Ishikawa (cell line): ENCODE measurements at regions not wholly inside any gene's neighbourhood (a gene's known extent, or its start where the extent isn't known, plus 50 kb on each side); places are given as distances from the start of the nearest gene placed in this dataset.

Experiments used
- CEBPB ChIP-seq: IDR thresholded peaks from 2 replicates; pipeline ENCODE4 v1.6.1; 2012
- CREB1 ChIP-seq: IDR thresholded peaks from 2 replicates; pipeline ENCODE4 v1.6.1; 2012; ENCODE audit warnings: low read depth
- EGR1 ChIP-seq: IDR thresholded peaks from 2 replicates; pipeline ENCODE4 v1.6.1; 2012
- EP300 ChIP-seq: IDR thresholded peaks from 2 replicates; pipeline ENCODE4 v1.6.1; 2012; ENCODE audit warnings: borderline replicate concordance
- FOXM1 ChIP-seq: IDR thresholded peaks from 2 replicates; pipeline ENCODE4 v1.6.1; 2012; ENCODE audit warnings: low read depth, borderline replicate concordance
- NFIC ChIP-seq: IDR thresholded peaks from 2 replicates; pipeline ENCODE4 v1.6.1; 2012
- RAD21 ChIP-seq: IDR thresholded peaks from 2 replicates; pipeline ENCODE4 v1.6.1; 2012; ENCODE audit warnings: low read depth
- TAF1 ChIP-seq: IDR thresholded peaks from 2 replicates; pipeline ENCODE4 v1.6.1; 2012; ENCODE audit warnings: low read depth, mild to moderate bottlenecking
- TCF12 ChIP-seq: IDR thresholded peaks from 2 replicates; pipeline ENCODE4 v1.6.1; 2012; ENCODE audit warnings: low read depth
- TEAD4 ChIP-seq: IDR thresholded peaks from 2 replicates; pipeline ENCODE4 v1.6.1; 2012
- YY1 ChIP-seq: IDR thresholded peaks from 2 replicates; pipeline ENCODE4 v1.6.1; 2012; ENCODE audit warnings: low read depth
- ZBTB7A ChIP-seq: IDR thresholded peaks from 2 replicates; pipeline ENCODE4 v1.6.1; 2012; ENCODE audit warnings: low read depth
- TF ChIP-seq, protein P1 (sequence below): IDR thresholded peaks from 2 replicates; pipeline ENCODE4 v1.6.1; 2012
- TF ChIP-seq, protein P2 (sequence below): IDR thresholded peaks from 2 replicates; pipeline ENCODE4 v1.6.1; 2012; ENCODE audit warnings: low read depth, mild to moderate bottlenecking
- TF ChIP-seq, protein P3 (sequence below): IDR thresholded peaks from 2 replicates; pipeline ENCODE4 v1.6.1; 2012

DNA sequence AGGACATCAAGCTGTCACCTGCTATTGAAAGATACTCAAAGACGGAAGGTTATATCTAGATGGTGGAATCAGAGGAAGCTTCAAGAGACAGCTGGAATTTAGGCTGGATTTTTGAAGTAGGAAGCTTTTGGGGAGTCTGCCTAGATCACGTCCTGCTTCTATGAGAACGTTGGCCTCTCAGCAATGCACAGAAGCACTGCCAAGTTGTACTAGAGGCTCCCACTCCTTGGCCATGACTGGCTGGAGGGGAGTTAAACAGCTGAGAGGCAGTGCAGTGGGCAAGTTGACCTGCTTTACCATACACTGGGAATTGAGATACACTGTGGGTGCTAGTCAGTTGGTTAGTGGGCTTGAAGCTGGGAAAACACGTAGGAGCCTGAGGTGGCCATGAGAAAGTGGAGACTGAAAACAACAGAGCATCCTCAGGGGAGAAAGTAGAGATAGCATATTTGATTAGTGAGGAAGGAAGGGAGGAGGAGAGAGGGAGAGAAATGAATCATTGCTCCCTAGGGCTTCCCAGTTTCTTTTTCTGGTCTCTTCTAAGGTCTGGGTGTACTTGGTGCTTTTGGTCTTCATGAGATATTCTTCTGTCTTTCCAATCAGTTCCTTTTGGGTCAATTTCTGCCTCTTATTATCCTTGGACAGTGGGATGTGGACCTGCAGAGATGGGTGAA is 110.8 kb downstream of the EMP1 start:
- TF ChIP-seq TEAD4 = no peak
- TF ChIP-seq, protein P1, sequence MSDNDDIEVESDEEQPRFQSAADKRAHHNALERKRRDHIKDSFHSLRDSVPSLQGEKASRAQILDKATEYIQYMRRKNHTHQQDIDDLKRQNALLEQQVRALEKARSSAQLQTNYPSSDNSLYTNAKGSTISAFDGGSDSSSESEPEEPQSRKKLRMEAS = no peak
- TF ChIP-seq TAF1 = no peak
- no peak for TF ChIP-seq EP300
- no peak for TF ChIP-seq YY1
- no peak for TF ChIP-seq CREB1
- TF ChIP-seq, protein P2, sequence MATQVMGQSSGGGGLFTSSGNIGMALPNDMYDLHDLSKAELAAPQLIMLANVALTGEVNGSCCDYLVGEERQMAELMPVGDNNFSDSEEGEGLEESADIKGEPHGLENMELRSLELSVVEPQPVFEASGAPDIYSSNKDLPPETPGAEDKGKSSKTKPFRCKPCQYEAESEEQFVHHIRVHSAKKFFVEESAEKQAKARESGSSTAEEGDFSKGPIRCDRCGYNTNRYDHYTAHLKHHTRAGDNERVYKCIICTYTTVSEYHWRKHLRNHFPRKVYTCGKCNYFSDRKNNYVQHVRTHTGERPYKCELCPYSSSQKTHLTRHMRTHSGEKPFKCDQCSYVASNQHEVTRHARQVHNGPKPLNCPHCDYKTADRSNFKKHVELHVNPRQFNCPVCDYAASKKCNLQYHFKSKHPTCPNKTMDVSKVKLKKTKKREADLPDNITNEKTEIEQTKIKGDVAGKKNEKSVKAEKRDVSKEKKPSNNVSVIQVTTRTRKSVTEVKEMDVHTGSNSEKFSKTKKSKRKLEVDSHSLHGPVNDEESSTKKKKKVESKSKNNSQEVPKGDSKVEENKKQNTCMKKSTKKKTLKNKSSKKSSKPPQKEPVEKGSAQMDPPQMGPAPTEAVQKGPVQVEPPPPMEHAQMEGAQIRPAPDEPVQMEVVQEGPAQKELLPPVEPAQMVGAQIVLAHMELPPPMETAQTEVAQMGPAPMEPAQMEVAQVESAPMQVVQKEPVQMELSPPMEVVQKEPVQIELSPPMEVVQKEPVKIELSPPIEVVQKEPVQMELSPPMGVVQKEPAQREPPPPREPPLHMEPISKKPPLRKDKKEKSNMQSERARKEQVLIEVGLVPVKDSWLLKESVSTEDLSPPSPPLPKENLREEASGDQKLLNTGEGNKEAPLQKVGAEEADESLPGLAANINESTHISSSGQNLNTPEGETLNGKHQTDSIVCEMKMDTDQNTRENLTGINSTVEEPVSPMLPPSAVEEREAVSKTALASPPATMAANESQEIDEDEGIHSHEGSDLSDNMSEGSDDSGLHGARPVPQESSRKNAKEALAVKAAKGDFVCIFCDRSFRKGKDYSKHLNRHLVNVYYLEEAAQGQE = no peak
- no peak for TF ChIP-seq TCF12
- TF ChIP-seq CEBPB = no peak
- no peak for TF ChIP-seq RAD21
- TF ChIP-seq EGR1 = no peak
- no peak for TF ChIP-seq FOXM1
- TF ChIP-seq, protein P3, sequence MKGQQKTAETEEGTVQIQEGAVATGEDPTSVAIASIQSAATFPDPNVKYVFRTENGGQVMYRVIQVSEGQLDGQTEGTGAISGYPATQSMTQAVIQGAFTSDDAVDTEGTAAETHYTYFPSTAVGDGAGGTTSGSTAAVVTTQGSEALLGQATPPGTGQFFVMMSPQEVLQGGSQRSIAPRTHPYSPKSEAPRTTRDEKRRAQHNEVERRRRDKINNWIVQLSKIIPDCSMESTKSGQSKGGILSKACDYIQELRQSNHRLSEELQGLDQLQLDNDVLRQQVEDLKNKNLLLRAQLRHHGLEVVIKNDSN = no peak
- TF ChIP-seq ZBTB7A = no peak
- no peak for TF ChIP-seq NFIC

DNA sequence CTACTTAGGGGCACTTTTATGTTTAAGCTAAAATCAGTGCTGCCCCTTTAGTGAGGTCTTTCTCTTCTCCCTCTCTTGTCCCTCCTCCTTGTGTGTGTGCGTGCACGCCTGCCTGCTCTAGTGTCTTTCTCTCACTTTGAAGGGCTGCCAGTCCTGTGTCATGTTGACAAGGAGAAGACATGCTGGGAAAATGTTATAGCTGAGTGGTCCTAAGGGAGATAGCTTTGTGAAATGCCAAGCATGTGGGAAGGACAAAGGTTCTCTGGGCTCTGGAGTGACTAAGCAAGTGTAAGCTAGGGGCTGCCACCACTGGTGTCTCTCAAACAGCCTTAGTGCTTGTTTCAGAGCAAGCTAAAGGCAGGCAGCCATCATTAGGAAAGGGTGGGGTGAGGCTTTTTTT is 108.4 kb downstream of the EMP1 start:
- TF ChIP-seq FOXM1 = no peak

DNA sequence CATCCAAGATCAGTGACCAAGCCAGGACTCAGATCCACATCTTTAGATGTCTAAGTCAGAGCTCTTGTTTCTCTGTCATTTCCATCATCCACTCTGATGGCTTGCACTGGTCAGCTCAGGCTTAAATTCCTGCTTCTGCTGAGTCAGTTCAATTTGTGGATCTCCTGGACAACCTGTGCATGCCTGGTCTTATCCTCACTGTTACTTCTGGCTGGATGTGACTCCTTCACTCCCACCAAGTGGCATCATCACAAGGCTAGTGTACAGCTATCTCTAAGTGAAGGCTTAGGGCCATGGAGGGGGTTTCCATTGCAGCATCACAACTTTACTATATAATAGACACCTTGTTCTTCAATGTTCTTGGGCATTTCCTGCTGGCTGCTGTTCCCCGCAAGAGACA is 102.9 kb downstream of the EMP1 start:
- no peak for TF ChIP-seq EP300
- no peak for TF ChIP-seq TAF1
- TF ChIP-seq, protein P2 = no peak

DNA sequence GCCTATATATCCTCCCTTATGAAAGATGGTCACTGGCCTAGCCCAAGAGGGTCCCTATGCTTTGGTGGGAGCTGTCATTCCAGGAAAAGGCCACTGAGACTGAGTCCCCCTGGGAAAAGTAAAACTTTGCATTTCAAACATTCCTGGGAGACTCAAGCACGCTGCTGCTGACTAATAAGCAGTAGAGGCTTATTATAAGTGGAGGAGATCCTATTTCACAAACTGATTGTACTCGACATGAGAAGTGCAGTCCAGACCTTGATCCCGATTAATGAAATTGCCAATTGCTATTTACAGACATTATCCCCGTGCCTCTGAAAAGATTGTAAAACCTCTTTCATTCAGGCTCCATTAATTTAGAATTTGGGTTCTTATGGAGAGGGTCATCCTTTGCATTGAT is 96.6 kb downstream of the EMP1 start:
- no peak for TF ChIP-seq TAF1
- 0 out of 2 replicates have a peak, but pooled peaks have one; percentile 30 for TF ChIP-seq TEAD4

DNA sequence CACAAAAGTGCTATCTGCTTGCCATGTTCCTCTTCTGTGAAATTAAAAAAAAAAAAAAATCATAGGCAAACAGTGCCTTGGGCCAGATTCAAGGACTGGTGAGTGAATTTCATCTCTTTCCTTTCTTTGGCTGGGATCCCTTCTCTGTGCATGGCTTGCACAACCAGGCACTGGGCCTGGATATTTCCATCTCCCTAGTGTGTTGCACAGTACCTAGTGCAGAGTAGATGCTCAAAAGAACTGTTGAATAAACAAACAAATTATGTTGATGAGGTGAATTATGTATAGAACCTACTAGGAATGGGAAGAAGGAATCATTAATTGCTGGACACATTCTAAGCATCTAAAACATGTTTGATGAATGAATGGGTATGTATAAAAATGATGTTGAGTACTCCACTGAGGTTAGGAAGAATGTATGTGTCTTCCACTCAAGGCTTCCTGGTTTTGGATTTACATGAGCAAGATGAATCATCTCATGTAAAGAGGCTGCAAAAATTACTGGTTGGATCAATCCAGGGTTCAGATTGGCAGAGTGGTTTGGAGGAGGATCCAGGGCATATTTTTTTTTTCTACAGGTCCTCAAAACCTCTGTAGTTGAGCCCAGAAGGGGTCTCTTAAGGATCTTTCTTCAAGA is 93.2 kb downstream of the EMP1 start:
- TF ChIP-seq TEAD4 = no peak
- TF ChIP-seq, protein P3 = no peak
- TF ChIP-seq YY1 = no peak

DNA sequence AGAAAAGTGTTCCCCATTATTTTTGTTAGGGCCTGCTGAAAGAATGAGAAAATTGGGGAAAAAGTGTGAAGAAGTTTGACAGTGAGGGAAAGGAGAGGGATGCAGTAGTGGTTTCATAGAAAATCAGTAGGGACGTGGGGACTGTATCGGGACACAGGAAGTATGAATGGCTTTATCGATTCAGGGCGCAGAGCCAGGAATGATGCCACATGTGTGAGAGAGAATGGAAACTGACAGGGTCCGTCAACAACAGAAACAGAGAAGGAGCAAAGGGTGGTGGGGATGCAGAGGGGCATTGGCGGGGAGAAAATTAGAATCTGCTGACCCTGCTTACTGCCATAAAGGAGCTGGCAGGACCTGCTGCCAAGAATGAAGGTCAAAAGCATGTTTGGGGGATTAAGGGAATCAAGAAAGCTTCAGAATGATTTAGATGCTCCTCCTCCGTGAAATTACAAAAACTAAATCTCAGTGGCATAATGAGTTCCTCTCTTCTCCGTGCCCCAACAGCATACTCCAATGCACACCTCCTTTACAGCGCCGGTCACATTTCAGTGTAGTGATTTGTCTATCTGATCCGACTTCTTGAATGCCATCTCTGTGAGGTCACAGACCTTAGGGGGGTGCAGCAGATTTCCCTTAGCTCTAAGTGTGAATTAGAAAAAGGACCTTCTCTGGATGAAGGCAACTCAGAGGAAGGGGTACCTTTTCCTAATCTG is 92.6 kb downstream of the EMP1 start:
- TF ChIP-seq EP300 (no peak), TEAD4 (no peak), TCF12 (no peak), NFIC (no peak), ZBTB7A (no peak)

DNA sequence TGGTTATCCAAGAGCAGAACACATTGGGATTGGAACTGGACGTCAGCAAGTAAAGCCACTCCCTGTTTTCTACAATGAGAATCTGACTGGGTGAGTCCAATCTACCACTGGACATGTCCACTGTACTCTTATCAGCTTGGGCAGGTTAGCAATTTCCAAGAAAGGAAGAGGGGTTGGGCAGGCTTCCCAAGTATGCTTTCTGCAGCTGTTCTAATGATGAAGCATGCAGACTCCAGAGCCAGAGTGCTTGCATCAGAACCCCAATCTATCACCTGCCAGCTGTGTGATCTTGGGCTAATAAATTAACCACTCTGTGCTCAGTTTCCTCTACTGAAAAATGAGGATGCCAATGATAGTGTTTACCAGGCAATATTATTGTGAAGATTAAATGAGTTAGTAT is 92.0 kb downstream of the EMP1 start:
- TF ChIP-seq NFIC = no peak
- no peak for TF ChIP-seq YY1
- TF ChIP-seq, protein P3 = no peak
- TF ChIP-seq CEBPB = no peak
- no peak for TF ChIP-seq RAD21
- TF ChIP-seq CREB1 = no peak
- TF ChIP-seq EGR1 = no peak
- no peak for TF ChIP-seq EP300
- TF ChIP-seq, protein P2 = no peak
- TF ChIP-seq TCF12 = no peak
- TF ChIP-seq TEAD4 = no peak
- no peak for TF ChIP-seq TAF1
- TF ChIP-seq FOXM1 = no peak
- TF ChIP-seq ZBTB7A = no peak
- TF ChIP-seq, protein P1 = no peak
